GM13976 (cell line): ENCODE measurements at regions not wholly inside any gene's neighbourhood (a gene's known extent, or its start where the extent isn't known, plus 50 kb on each side); places are given as distances from the start of the nearest gene placed in this dataset.
"Not testable (repeated sequence)": the region's sequence is repeated elsewhere in the genome, so short reads cannot be mapped to it uniquely, and the experiment has no call there.

Source experiments
- DNase-seq: peaks from one replicate; pipeline ENCODE4 v3.0.0; 2012; ENCODE audit warnings: low spot score
- in situ Hi-C: fragments of 300-500 bp; cut with MboI; formaldehyde crosslinking; loops from one replicate; pipeline ENCODE4 v1.12.0; 2022; ENCODE audit warnings: low sequenced_read_pairs, mixed read lengths, inconsistent platforms; ENCODE audit not compliant: unreplicated experiment
- TF ChIP-seq, protein P1 (sequence below): IDR thresholded peaks from 2 replicates; pipeline ENCODE4 v1.5.1; 2012; ENCODE audit warnings: borderline replicate concordance, mild to moderate bottlenecking; ENCODE audit not compliant: insufficient read depth; ENCODE audit errors: extremely low read depth, missing control alignments, control extremely low read depth

DNA sequence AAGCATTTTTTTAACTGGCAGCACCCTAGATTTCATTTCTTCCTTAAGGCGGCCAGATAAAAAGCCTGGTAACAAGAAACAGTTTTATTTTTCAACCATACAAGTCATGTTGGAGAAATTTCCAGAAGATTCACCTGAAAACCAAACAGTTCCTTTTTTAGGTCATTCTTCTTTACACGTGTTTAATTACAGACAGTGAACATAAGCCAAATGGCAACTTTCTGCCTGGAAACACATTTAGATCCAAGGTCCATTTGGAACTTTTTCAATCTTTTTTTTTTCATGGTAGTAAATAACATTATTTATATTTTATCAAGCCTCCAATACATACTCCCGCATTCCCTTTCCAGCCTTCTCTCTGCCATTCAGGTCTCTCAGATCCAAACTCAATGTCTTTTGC is 886.1 kb upstream of the MIR17HG start:
- TF ChIP-seq, protein P1, sequence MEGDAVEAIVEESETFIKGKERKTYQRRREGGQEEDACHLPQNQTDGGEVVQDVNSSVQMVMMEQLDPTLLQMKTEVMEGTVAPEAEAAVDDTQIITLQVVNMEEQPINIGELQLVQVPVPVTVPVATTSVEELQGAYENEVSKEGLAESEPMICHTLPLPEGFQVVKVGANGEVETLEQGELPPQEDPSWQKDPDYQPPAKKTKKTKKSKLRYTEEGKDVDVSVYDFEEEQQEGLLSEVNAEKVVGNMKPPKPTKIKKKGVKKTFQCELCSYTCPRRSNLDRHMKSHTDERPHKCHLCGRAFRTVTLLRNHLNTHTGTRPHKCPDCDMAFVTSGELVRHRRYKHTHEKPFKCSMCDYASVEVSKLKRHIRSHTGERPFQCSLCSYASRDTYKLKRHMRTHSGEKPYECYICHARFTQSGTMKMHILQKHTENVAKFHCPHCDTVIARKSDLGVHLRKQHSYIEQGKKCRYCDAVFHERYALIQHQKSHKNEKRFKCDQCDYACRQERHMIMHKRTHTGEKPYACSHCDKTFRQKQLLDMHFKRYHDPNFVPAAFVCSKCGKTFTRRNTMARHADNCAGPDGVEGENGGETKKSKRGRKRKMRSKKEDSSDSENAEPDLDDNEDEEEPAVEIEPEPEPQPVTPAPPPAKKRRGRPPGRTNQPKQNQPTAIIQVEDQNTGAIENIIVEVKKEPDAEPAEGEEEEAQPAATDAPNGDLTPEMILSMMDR, result no peak
- no peak for DNase-seq
- in situ Hi-C loops, result no loop called here

DNA sequence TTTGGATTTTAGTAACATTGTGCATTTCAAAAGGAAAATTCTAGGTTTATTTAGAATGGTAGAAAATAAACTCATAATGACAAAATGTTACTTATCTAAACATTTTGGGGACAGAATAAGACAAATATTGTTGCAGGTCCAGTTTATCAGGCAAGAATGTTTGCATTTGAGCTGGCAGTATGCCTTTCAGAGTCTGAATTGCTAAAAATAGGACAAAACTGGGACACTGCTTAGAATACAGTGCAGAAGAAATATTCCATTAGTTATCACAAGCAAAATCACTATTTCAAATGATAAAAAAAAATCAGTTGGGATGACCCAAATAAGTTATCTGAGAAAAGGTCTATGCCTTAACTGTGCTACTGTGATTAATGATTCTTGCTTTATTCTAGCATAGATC is 870.3 kb upstream of the MIR17HG start:
- in situ Hi-C loops, result no loop called here
- no peak for DNase-seq
- TF ChIP-seq, protein P1, result no peak

DNA sequence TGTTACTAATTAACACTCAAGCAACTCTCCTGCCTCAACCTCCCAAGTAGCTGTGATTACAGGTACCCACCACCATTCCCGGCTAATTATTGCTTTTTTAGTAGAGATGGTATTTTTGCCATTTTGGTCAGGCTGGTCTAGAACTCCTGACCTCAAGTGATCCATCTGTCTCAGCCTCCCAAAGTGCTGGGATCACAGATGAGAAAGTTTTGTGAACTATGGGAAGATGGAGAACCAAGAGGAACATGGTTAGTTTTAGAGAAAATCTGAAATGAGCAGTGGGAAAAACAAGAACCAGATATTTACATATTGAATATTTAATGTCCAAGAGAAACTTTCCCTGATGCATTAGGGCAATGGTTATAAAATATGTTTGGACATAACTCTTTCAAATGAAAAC is 863.6 kb upstream of the MIR17HG start:
- in situ Hi-C loops, result no loop called here
- TF ChIP-seq, protein P1, result no peak
- no peak for DNase-seq

DNA sequence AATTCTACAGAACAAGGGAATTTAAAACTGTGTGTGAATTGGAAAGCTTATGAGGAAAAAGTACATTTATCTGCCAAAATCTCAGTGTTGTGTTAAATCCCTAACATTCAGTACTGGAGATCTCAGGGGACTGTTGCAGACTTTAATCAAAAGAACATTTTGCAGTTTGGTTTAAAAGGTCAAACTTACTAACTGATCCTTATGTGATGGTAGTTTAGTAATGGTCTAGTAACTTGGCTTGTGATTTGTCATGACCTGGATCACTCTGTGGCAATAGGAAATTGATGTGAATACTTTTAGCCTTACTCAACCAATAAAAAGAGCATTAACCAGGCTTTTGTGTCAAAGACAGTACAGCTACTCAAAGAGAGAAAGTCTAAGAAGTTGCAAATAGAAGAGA is 862.1 kb upstream of the MIR17HG start:
- DNase-seq, result no peak
- in situ Hi-C loops, result no loop called here
- TF ChIP-seq, protein P1, result no peak

DNA sequence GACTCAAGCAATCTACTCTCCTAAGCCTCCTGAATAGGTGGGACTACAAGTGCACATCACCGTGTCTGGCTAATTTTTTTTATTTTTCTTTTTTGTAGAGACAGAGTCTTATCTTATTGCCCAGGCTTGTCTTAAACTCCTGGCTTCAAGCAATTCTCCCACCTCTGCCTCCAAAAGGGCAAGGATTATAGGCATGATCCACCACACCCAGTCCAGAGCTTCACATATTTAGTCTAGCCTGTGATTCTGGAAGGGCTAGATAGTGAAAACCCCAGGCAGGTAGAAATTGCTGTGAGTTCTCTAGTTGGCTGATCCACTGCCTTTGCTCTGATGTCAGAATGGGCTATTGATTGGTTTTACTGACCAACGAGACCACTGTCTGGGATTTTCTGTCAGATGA is 854.6 kb upstream of the MIR17HG start:
- in situ Hi-C loops, result no loop called here
- no peak for DNase-seq
- TF ChIP-seq, protein P1, result no peak

DNA sequence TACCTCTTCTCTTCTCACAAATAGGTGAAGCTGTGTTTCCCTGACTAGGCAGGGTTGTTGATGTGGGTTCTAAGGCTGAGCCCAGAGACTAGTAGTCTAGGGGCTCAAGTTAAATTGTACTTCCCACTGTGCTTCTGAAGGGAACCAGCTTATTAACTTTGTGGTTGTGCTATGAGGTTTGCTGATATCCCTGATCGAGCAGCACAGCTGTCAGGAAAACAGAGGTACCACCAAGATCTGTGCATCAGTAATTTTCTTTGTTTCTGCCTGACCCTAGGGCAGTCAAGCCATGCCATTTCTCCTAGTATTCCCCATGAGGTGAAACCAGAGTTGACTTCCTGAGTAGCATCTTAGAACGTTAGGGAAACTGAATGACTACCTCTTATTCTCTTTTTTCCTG is 853.8 kb upstream of the MIR17HG start:
- in situ Hi-C loops, result no loop called here
- TF ChIP-seq, protein P1, result no peak
- DNase-seq, result no peak

DNA sequence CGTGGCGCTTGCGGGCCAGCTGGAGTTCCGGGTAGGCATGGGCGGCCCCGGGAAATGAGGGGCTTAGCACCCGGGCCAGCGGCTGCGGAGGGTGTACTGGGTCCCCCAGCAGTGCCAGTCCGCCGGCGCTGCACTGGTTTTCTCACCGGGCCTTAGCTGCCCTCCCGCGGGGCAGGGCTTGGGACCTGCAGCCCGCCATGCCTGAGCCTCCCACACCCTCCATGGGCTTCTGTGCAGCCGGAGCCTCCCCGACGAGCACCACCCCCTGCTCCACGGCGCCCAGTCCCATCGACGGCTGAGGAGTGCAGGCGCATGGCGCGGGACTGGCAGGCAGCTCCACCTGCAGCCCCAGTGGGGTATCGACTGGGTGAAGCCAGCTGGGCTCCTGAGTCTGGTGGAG is 852.6 kb upstream of the MIR17HG start:
- in situ Hi-C loops, DNase-seq: not testable (repeated sequence)
